IPS-15b (cell line): ENCODE measurements at regions not wholly inside any gene's neighbourhood (a gene's known extent, or its start where the extent isn't known, plus 50 kb on each side); places are given as distances from the start of the nearest gene placed in this dataset.

Experiments
- H3K27me3 ChIP-seq: one replicate; pipeline ENCODE4 v1.6.1; 2013; ENCODE audit warnings: low read length; ENCODE audit not compliant: control insufficient read depth, insufficient read depth
- H3K36me3 ChIP-seq: one replicate; pipeline ENCODE4 v1.6.1; 2013; ENCODE audit warnings: low read length; ENCODE audit not compliant: control insufficient read depth, insufficient read depth
- H3K4me1 ChIP-seq: one replicate; pipeline ENCODE4 v1.6.1; 2013; ENCODE audit warnings: mild to moderate bottlenecking, low read length; ENCODE audit not compliant: control insufficient read depth, insufficient read depth
- H3K4me3 ChIP-seq: one replicate; pipeline ENCODE4 v1.5.1; 2013; ENCODE audit warnings: low read depth, low read length
- H3K9ac ChIP-seq: one replicate; pipeline ENCODE4 v1.6.1; 2013; ENCODE audit warnings: low read depth, mild to moderate bottlenecking, low read length
- H3K9me3 ChIP-seq: one replicate; pipeline ENCODE4 v1.6.1; 2013; ENCODE audit warnings: mild to moderate bottlenecking, low read length; ENCODE audit not compliant: control insufficient read depth, insufficient read depth

GRCh38 chr3:178181784-178182183 lies 354.5 kb upstream of the KCNMB2 start:
- Histone ChIP-seq H3K4me1 (no peaks in the 10 kb centered on the region), H3K27me3 (no peaks in the 10 kb centered on the region), H3K9me3 (no peaks in the 10 kb centered on the region), H3K36me3 (no peaks in the 10 kb centered on the region), H3K9ac (no peak overlapping the region), H3K4me3 (no peak overlapping the region)

- Histone ChIP-seq H3K4me3 (no peak overlapping the region), H3K4me1 (no peaks in the 10 kb centered on the region), H3K9ac (no peak overlapping the region), H3K27me3 (no peaks in the 10 kb centered on the region), H3K9me3 (no peaks in the 10 kb centered on the region), H3K36me3 (no peaks in the 10 kb centered on the region)
These were observed 353.9 kb upstream of the KCNMB2 start for GRCh38 chr3:178182337-178182779.

- no peaks in the 10 kb centered on the region for H3K4me1 ChIP-seq
- no peak overlapping the region for H3K9ac ChIP-seq
- H3K36me3 ChIP-seq: no peaks in the 10 kb centered on the region
- H3K4me3 ChIP-seq: no peak overlapping the region
- no peaks in the 10 kb centered on the region for H3K27me3 ChIP-seq
- H3K9me3 ChIP-seq: no peaks in the 10 kb centered on the region
These were observed 351.4 kb upstream of the KCNMB2 start for GRCh38 chr3:178184833-178185232.

GRCh38 chr3:178186666-178187065 lies 349.6 kb upstream of the KCNMB2 start:
- Histone ChIP-seq H3K4me3 (no peak overlapping the region), H3K9ac (no peak overlapping the region), H3K36me3 (no peaks in the 10 kb centered on the region), H3K4me1 (peaks cover 3% of the 10 kb centered on the region), H3K27me3 (no peaks in the 10 kb centered on the region), H3K9me3 (no peaks in the 10 kb centered on the region)

- H3K4me1 ChIP-seq: peaks cover 3% of the 10 kb centered on the region
- H3K4me3 ChIP-seq: no peak overlapping the region
- H3K9ac ChIP-seq: no peak overlapping the region
- no peaks in the 10 kb centered on the region for H3K36me3 ChIP-seq
- H3K27me3 ChIP-seq: no peaks in the 10 kb centered on the region
- no peaks in the 10 kb centered on the region for H3K9me3 ChIP-seq
These were observed 346.4 kb upstream of the KCNMB2 start for GRCh38 chr3:178189854-178190253.

- H3K9ac ChIP-seq: no peak overlapping the region
- no peaks in the 10 kb centered on the region for H3K9me3 ChIP-seq
- no peak overlapping the region for H3K4me3 ChIP-seq
- no peaks in the 10 kb centered on the region for H3K36me3 ChIP-seq
- peaks cover 3% of the 10 kb centered on the region for H3K4me1 ChIP-seq
- H3K27me3 ChIP-seq: no peaks in the 10 kb centered on the region
These were observed 342.4 kb upstream of the KCNMB2 start for GRCh38 chr3:178193846-178194245.

- H3K9me3 ChIP-seq: no peaks in the 10 kb centered on the region
- peaks cover 3% of the 10 kb centered on the region for H3K4me1 ChIP-seq
- H3K36me3 ChIP-seq: no peaks in the 10 kb centered on the region
- no peak overlapping the region for H3K9ac ChIP-seq
- no peaks in the 10 kb centered on the region for H3K27me3 ChIP-seq
- no peak overlapping the region for H3K4me3 ChIP-seq
These were observed 341.7 kb upstream of the KCNMB2 start for GRCh38 chr3:178194539-178194938.

GRCh38 chr3:178195824-178196223 lies 340.4 kb upstream of the KCNMB2 start:
- Histone ChIP-seq H3K9me3 (no peaks in the 10 kb centered on the region), H3K36me3 (no peaks in the 10 kb centered on the region), H3K4me1 (peaks cover 3% of the 10 kb centered on the region), H3K9ac (no peak overlapping the region), H3K27me3 (no peaks in the 10 kb centered on the region), H3K4me3 (no peak overlapping the region)

- Histone ChIP-seq H3K4me1 (no peaks in the 10 kb centered on the region), H3K27me3 (no peaks in the 10 kb centered on the region), H3K4me3 (no peak overlapping the region), H3K9ac (no peak overlapping the region), H3K9me3 (no peaks in the 10 kb centered on the region), H3K36me3 (no peaks in the 10 kb centered on the region)
These were observed 337.9 kb upstream of the KCNMB2 start for GRCh38 chr3:178198329-178198728.

- no peaks in the 10 kb centered on the region for H3K9me3 ChIP-seq
- H3K4me3 ChIP-seq: no peak overlapping the region
- H3K27me3 ChIP-seq: no peaks in the 10 kb centered on the region
- H3K36me3 ChIP-seq: no peaks in the 10 kb centered on the region
- H3K4me1 ChIP-seq: no peaks in the 10 kb centered on the region
- no peak overlapping the region for H3K9ac ChIP-seq
These were observed 335.9 kb upstream of the KCNMB2 start for GRCh38 chr3:178200316-178200715.

GRCh38 chr3:178201714-178202113 lies 334.5 kb upstream of the KCNMB2 start:
- Histone ChIP-seq H3K4me1 (no peaks in the 10 kb centered on the region), H3K9ac (no peak overlapping the region), H3K4me3 (no peak overlapping the region), H3K9me3 (no peaks in the 10 kb centered on the region), H3K27me3 (no peaks in the 10 kb centered on the region), H3K36me3 (no peaks in the 10 kb centered on the region)

- H3K9ac ChIP-seq: no peak overlapping the region
- no peaks in the 10 kb centered on the region for H3K36me3 ChIP-seq
- H3K9me3 ChIP-seq: no peaks in the 10 kb centered on the region
- H3K27me3 ChIP-seq: no peaks in the 10 kb centered on the region
- H3K4me1 ChIP-seq: no peaks in the 10 kb centered on the region
- H3K4me3 ChIP-seq: no peak overlapping the region
These were observed 334.0 kb upstream of the KCNMB2 start for GRCh38 chr3:178202194-178202593.

GRCh38 chr3:178203165-178203564 lies 333.1 kb upstream of the KCNMB2 start:
- Histone ChIP-seq H3K4me3 (no peak overlapping the region), H3K4me1 (no peaks in the 10 kb centered on the region), H3K27me3 (no peaks in the 10 kb centered on the region), H3K9me3 (no peaks in the 10 kb centered on the region), H3K9ac (no peak overlapping the region), H3K36me3 (no peaks in the 10 kb centered on the region)
